Gastrocnemius medialis (tissue), 4 donors: ENCODE measurements at regions not wholly inside any gene's neighbourhood (a gene's known extent, or its start where the extent isn't known, plus 50 kb on each side); places are given as distances from the start of the nearest gene placed in this dataset.

Experiments
- ATAC-seq, 2 donors: fragments of 150-250 bp; one replicate each; pipeline ENCODE4 v1.9.1; 2016
- DNase-seq, 2 donors: peaks; one replicate each; pipeline ENCODE4 v3.0.0-alpha.2; 2019
- H3K27ac ChIP-seq, 4 donors: fragments of 200-600 bp; sonication (generic); 1 replicate in 1 of 4; 2 replicates in 3 of 4; pipeline ENCODE4 v1.5.1; 2016 to 2018; ENCODE audit warnings: mild to moderate bottlenecking in 2 of 4, moderate library complexity in 1 of 4
- H3K27me3 ChIP-seq, 3 donors: fragments of 200-600 bp; sonication (generic) in 2 of 3; 1 replicate in 1 of 3; 2 replicates in 2 of 3; pipeline versions ENCODE4 v1.5.1 to v1.6.0; 2016 to 2019; ENCODE audit warnings: mild to moderate bottlenecking in 1 of 3, moderate library complexity in 1 of 3
- H3K36me3 ChIP-seq, 2 donors: fragments of 200-600 bp; sonication (generic) in 1 of 2; one replicate each; pipeline ENCODE4 v1.5.1; 2017 to 2018
- H3K4me1 ChIP-seq, 2 donors: fragments of 200-600 bp; sonication (generic) in 1 of 2; one replicate each; pipeline ENCODE4 v1.5.1; 2016 to 2017; ENCODE audit warnings: mild to moderate bottlenecking in 2 of 2
- H3K4me3 ChIP-seq, 4 donors: fragments of 200-600 bp; sonication (generic) in 3 of 4; 1 replicate in 1 of 4; 2 replicates in 3 of 4; pipeline ENCODE4 v1.5.1; 2016 to 2019; ENCODE audit warnings: mild to moderate bottlenecking in 2 of 4
- H3K9me3 ChIP-seq, 3 donors: fragments of 200-600 bp; sonication (generic) in 2 of 3; 1 replicate in 1 of 3; 2 replicates in 2 of 3; pipeline ENCODE4 v1.5.1; 2016 to 2019
- CTCF ChIP-seq, 5 experiments: fragments of 450-650 bp in 3 of 5; fragments of 200-600 bp in 2 of 5; sonication (generic) in 2 of 5; IDR thresholded peaks in 4 of 5; conservative IDR thresholded peaks in 1 of 5; 1 replicate in 4 of 5; 2 replicates in 1 of 5; pipeline ENCODE4 v1.5.1; 2016 to 2019; ENCODE audit warnings: antibody characterized with exemption in 5 of 5, mild to moderate bottlenecking in 3 of 5, moderate library complexity in 3 of 5
- POLR2A ChIP-seq, 2 donors: fragments of 450-650 bp; IDR thresholded peaks; one replicate each; pipeline ENCODE4 v1.6.1; 2017; ENCODE audit warnings: antibody characterized with exemption in 2 of 2, mild to moderate bottlenecking in 2 of 2, moderate library complexity in 2 of 2
- in situ Hi-C, 4 donors: fragments of 200-750 bp; cut with MboI; loops; one replicate each; pipeline versions ENCODE4 v1.15.0 to v1.8.0; 2017; ENCODE audit warnings: low sequenced_read_pairs in 4 of 4
- intact Hi-C: fragments of 100-400 bp; cut with DNase I; formaldehyde crosslinking; loops from one replicate; pipeline ENCODE4 v1.15.1; 2023; ENCODE audit warnings: low total_unique reads

GRCh38 chr17:34204402-34204801, 50.7 kb upstream of the CCL2 start:
- Histone ChIP-seq H3K36me3 (no peaks in the 10 kb centered on the region), H3K27ac (no peak overlapping the region), H3K9me3 (no peaks in the 10 kb centered on the region), H3K27me3 (no peaks in the 10 kb centered on the region), H3K4me3 (no peak overlapping the region), H3K4me1 (peaks cover 4 to 8% of the 10 kb centered on the region in 2 donors)
- no peak for ATAC-seq
- intact Hi-C loops: loop anchor here (5.0 kb wide), 1 partner anchor 33 kb away; no protein-coding TSS in a partner anchor
- TF ChIP-seq POLR2A (IDR thresholded peaks at IDR 0.05) (no peak), CTCF (IDR thresholded peaks at IDR 0.05 in 4 of 5, conservative IDR thresholded peaks at IDR 0.05 in 1 of 5) (no peak)
- in situ Hi-C loops: loop anchor here in 1 of 4 donors (5.0 to 10.0 kb wide), 2 partner anchors 100 to 158 kb away; partner anchors contain the start of gene CCL1
- no peak for DNase-seq
